ENCODE measurements at regions not wholly inside any gene's neighbourhood (a gene's known extent, or its start where the extent isn't known, plus 50 kb on each side); places are given as distances from the start of the nearest gene placed in this dataset.

GRCh38 chr20:60540591-60540990 lies 582.4 kb downstream of the CDH26 start:
- Histone ChIP-seq H3K4me2 (ENCODE audit: low read depth, low read length) (no peak overlapping the region), H4K20me1 (ENCODE audit: insufficient read depth, low read length) (no peaks in the 10 kb centered on the region), H3K4ac (ENCODE audit: low read depth, low read length) (no peak overlapping the region), H3K23ac (ENCODE audit: low read depth, low read length) (no peak overlapping the region), H2BK120ac (ENCODE audit: low read depth, low read length) (no peak overlapping the region), H3K27ac (ENCODE audit: insufficient read depth, low read length) (no peak overlapping the region), H3K36me3 (ENCODE audit: control insufficient read depth, insufficient read depth, low read length) (no peaks in the 10 kb centered on the region), H3K9me1 (ENCODE audit: insufficient read depth, low read length) (no peaks in the 10 kb centered on the region), H4K91ac (ENCODE audit: insufficient read depth, low read depth, low read length) (no peak overlapping the region), H3K27me3 (ENCODE audit: control insufficient read depth, insufficient read depth, low read length) (no peaks in the 10 kb centered on the region), H3K56ac (ENCODE audit: extremely low read depth, insufficient read depth, low read length) (no peak overlapping the region), H3K4me3 (ENCODE audit: insufficient read depth, low read depth, low read length) (no peak overlapping the region), H3K14ac (replicated peaks; ENCODE audit: low read depth, low read length) (no peak overlapping the region), H2AK9ac (replicated peaks; ENCODE audit: low read depth, low read length, poor library complexity) (no peak overlapping the region), H3K18ac (ENCODE audit: low read depth, low read length) (no peak overlapping the region), H2BK20ac (ENCODE audit: low read depth, low read length) (no peak overlapping the region), H2AK5ac (ENCODE audit: low read depth, low read length) (no peak overlapping the region), H2AFZ (replicated peaks; ENCODE audit: low read length, poor library complexity) (no peak overlapping the region), H2BK5ac (ENCODE audit: low read depth, low read length, poor library complexity, severe bottlenecking) (no peak overlapping the region), H3K9ac (ENCODE audit: low read depth, low read length) (no peak overlapping the region), H4K5ac (ENCODE audit: low read depth, low read length) (no peak overlapping the region), H3K9me3 (ENCODE audit: control insufficient read depth, insufficient read depth, low read length) (0 out of 2 replicates have a peak, but pooled peaks cover 2% of the 10 kb centered on the region), H3K4me1 (ENCODE audit: control insufficient read depth, insufficient read depth, low read length) (no peaks in the 10 kb centered on the region), H2BK15ac (ENCODE audit: low read depth, low read length) (no peak overlapping the region), H3K79me1 (ENCODE audit: low read depth in 1 of 2, low read length in 2 of 2) (no peaks in the 10 kb centered on the region), H4K8ac (ENCODE audit: low read depth in 2 of 2, low read length in 2 of 2) (no peak overlapping the region)
- dilution Hi-C loops (cut with HindIII; ENCODE audit: low sequenced_read_pairs, unreplicated experiment): no loop called here
- no TSS peak for BruUV-seq (replicated peaks)
- no CpG with 5 or more reads among the region's 3 CpGs for WGBS, 2 experiments (ENCODE audit: extremely low coverage in 2 of 2, insufficient read length in 1 of 2)
- ATAC-seq (ENCODE audit: low read depth) (no peak), DNase-seq (no peak)
- TF ChIP-seq ELK1 (IDR thresholded peaks at IDR 0.05; ENCODE audit: borderline replicate concordance, low read depth, low read length) (no peak), MAFK (IDR thresholded peaks at IDR 0.05; ENCODE audit: low read depth, low read length) (no peak), RCOR1 (IDR thresholded peaks at IDR 0.05; ENCODE audit: insufficient replicate concordance, low read length) (no peak), BHLHE40 (IDR thresholded peaks at IDR 0.05; ENCODE audit: low read depth, low read length) (no peak), USF2 (IDR thresholded peaks at IDR 0.05; ENCODE audit: low read depth, low read length) (no peak), CHD1 (IDR thresholded peaks at IDR 0.05; ENCODE audit: low read depth, low read length) (no peak), SMC3 (IDR thresholded peaks at IDR 0.05; ENCODE audit: low read depth, low read length) (no peak), CEBPB (IDR thresholded peaks at IDR 0.05; ENCODE audit: low read depth, low read length) (no peak), NFE2L2 (IDR thresholded peaks at IDR 0.05; ENCODE audit: low read depth, low read length) (no peak), MXI1 (IDR thresholded peaks at IDR 0.05; ENCODE audit: borderline replicate concordance, low read depth, low read length) (no peak), FOS (IDR thresholded peaks at IDR 0.05; ENCODE audit: low read depth, low read length) (no peak), MAZ (IDR thresholded peaks at IDR 0.05; ENCODE audit: borderline replicate concordance, low read depth, low read length) (no peak), RAD21 (IDR thresholded peaks at IDR 0.05; ENCODE audit: low read length) (no peak)
- ChIA-PET CTCF (no interaction called here), POLR2A (ENCODE audit: unreplicated experiment) (no interaction called here)
- intact Hi-C loops (cut with micrococcal nuclease): no loop called here
- in situ Hi-C loops (cut with MboI; ENCODE audit: low sequenced_read_pairs): no loop called here
